HEK293 (cell line): ENCODE measurements at regions not wholly inside any gene's neighbourhood (a gene's known extent, or its start where the extent isn't known, plus 50 kb on each side); places are given as distances from the start of the nearest gene placed in this dataset.
A peak's percentile ranks its signal among the peaks of the same experiment; 100 is the strongest.

ENCODE experiments used
- CTCF ChIA-PET: fragments of 350-600 bp; formaldehyde crosslinking; extraction: SDS; loops from one replicate; lab custom pipeline; 2021; ENCODE audit warnings: antibody characterized with exemption; lab: Yijun Ruan, JAX
- POLR2A ChIA-PET: fragments of 300-600 bp; formaldehyde crosslinking; extraction: SDS; loops from one replicate; lab custom pipeline; 2020; ENCODE audit warnings: antibody characterized with exemption, inconsistent platforms; lab: Yijun Ruan, JAX
- H3K27ac ChIP-seq: fragments of 200-500 bp; sonication (Bioruptor generic); 2 replicates; pipeline ENCODE4 v1.5.1; 2014; ENCODE audit warnings: low read depth, low read length, control low read depth, inconsistent platforms; ENCODE audit errors: extremely low read depth
- H3K36me3 ChIP-seq, 2 experiments: fragments of 200-500 bp in 1 of 2; sonication (Bioruptor generic) in 1 of 2; 1 replicate in 1 of 2; 2 replicates in 1 of 2; pipeline ENCODE4 v1.5.1; 2014 to 2017; ENCODE audit warnings: inconsistent platforms in 2 of 2, low read length in 2 of 2; ENCODE audit not compliant: control insufficient read depth in 2 of 2, insufficient read depth in 1 of 2
- H3K4me1 ChIP-seq: fragments of 200-500 bp; sonication (Bioruptor generic); 2 replicates; pipeline ENCODE4 v1.5.1; 2014; ENCODE audit warnings: mild to moderate bottlenecking, low read length, inconsistent platforms; ENCODE audit not compliant: control insufficient read depth, insufficient read depth
- H3K4me3 ChIP-seq: 2 replicates; pipeline ENCODE4 v1.5.1; 2011; ENCODE audit warnings: low read depth, mild to moderate bottlenecking, control low read depth, low read length, moderate library complexity
- H3K9me3 ChIP-seq: fragments of 200-500 bp; sonication (Bioruptor generic); 2 replicates; pipeline ENCODE4 v1.5.1; 2014; ENCODE audit warnings: low read depth, low read length, inconsistent platforms; ENCODE audit not compliant: control insufficient read depth, insufficient read depth
- KLF16 ChIP-seq: fragments of 450-650 bp; formaldehyde crosslinking; IDR thresholded peaks from 2 replicates; pipeline ENCODE4 v1.5.1; 2017; ENCODE audit warnings: missing biosample characterization, missing genetic modification characterization
- KLF7 ChIP-seq: fragments of 450-650 bp; formaldehyde crosslinking; IDR thresholded peaks from 2 replicates; pipeline ENCODE4 v1.5.1; 2016; ENCODE audit warnings: missing biosample characterization, missing genetic modification characterization, borderline replicate concordance
- MEIS1 ChIP-seq: sonication (generic); formaldehyde crosslinking; IDR thresholded peaks from 2 replicates; pipeline ENCODE4 v1.8.1; 2022; ENCODE audit warnings: missing genetic modification reagents, mild to moderate bottlenecking, borderline replicate concordance
- MYNN ChIP-seq: fragments of 450-650 bp; formaldehyde crosslinking; IDR thresholded peaks from 2 replicates; pipeline ENCODE4 v1.5.1; 2016; ENCODE audit warnings: missing biosample characterization, missing genetic modification characterization, borderline replicate concordance
- PRDM10 ChIP-seq: fragments of 450-650 bp; formaldehyde crosslinking; IDR thresholded peaks from 2 replicates; pipeline ENCODE4 v1.5.1; 2016; ENCODE audit warnings: missing biosample characterization, missing genetic modification characterization
- ZBTB48 ChIP-seq: fragments of 450-650 bp; formaldehyde crosslinking; IDR thresholded peaks from 2 replicates; pipeline ENCODE4 v1.5.1; 2016; ENCODE audit warnings: missing biosample characterization, missing genetic modification characterization
- ZBTB8A ChIP-seq: fragments of 450-650 bp; formaldehyde crosslinking; IDR thresholded peaks from 2 replicates; pipeline ENCODE4 v1.5.1; 2016; ENCODE audit warnings: missing biosample characterization, missing genetic modification characterization
- ZFHX2 ChIP-seq: fragments of 450-650 bp; formaldehyde crosslinking; conservative IDR thresholded peaks from 2 replicates; pipeline ENCODE4 v1.5.1; 2016; ENCODE audit warnings: missing biosample characterization, missing genetic modification characterization
- ZNF19 ChIP-seq: fragments of 450-650 bp; formaldehyde crosslinking; IDR thresholded peaks from 2 replicates; pipeline ENCODE4; 2016; ENCODE audit warnings: missing biosample characterization, missing genetic modification characterization, low read depth
- ZNF280C ChIP-seq: fragments of 450-650 bp; formaldehyde crosslinking; IDR thresholded peaks from 2 replicates; pipeline ENCODE4 v1.5.1; 2016; ENCODE audit warnings: missing biosample characterization, missing genetic modification characterization
- ZNF324 ChIP-seq: fragments of 450-650 bp; formaldehyde crosslinking; IDR thresholded peaks from 2 replicates; pipeline ENCODE4 v1.5.1; 2016; ENCODE audit warnings: missing biosample characterization, missing genetic modification characterization
- ZNF423 ChIP-seq: fragments of 450-650 bp; formaldehyde crosslinking; IDR thresholded peaks from 2 replicates; pipeline ENCODE4 v1.5.1; 2016; ENCODE audit warnings: missing biosample characterization, missing genetic modification characterization
- ZNF518A ChIP-seq: fragments of 450-650 bp; formaldehyde crosslinking; conservative IDR thresholded peaks from 2 replicates; pipeline ENCODE4 v1.5.1; 2016; ENCODE audit warnings: low read depth, missing biosample characterization, missing genetic modification characterization
- ZNF521 ChIP-seq: fragments of 450-650 bp; formaldehyde crosslinking; IDR thresholded peaks from 2 replicates; pipeline ENCODE4 v1.5.1; 2017; ENCODE audit warnings: missing biosample characterization, mild to moderate bottlenecking, missing genetic modification characterization
- ZNF571 ChIP-seq: fragments of 450-650 bp; formaldehyde crosslinking; IDR thresholded peaks from 2 replicates; pipeline ENCODE4 v1.5.0; 2017; ENCODE audit warnings: missing biosample characterization, missing genetic modification characterization
- ZNF610 ChIP-seq: fragments of 450-650 bp; formaldehyde crosslinking; IDR thresholded peaks from 2 replicates; pipeline ENCODE4 v1.5.1; 2016; ENCODE audit warnings: missing biosample characterization, missing genetic modification characterization, borderline replicate concordance
- ZSCAN16 ChIP-seq: fragments of 450-650 bp; formaldehyde crosslinking; IDR thresholded peaks from 2 replicates; pipeline ENCODE4 v1.5.1; 2016; ENCODE audit warnings: missing biosample characterization, missing genetic modification characterization
- ZSCAN23 ChIP-seq: fragments of 450-650 bp; formaldehyde crosslinking; IDR thresholded peaks from 2 replicates; pipeline ENCODE4 v1.5.1; 2016; ENCODE audit warnings: missing biosample characterization, missing genetic modification characterization
- TF ChIP-seq, protein P1 (sequence below): fragments of 450-650 bp; formaldehyde crosslinking; IDR thresholded peaks from 2 replicates; pipeline ENCODE4 v1.5.1; 2016; ENCODE audit warnings: missing biosample characterization, missing genetic modification characterization

DNA sequence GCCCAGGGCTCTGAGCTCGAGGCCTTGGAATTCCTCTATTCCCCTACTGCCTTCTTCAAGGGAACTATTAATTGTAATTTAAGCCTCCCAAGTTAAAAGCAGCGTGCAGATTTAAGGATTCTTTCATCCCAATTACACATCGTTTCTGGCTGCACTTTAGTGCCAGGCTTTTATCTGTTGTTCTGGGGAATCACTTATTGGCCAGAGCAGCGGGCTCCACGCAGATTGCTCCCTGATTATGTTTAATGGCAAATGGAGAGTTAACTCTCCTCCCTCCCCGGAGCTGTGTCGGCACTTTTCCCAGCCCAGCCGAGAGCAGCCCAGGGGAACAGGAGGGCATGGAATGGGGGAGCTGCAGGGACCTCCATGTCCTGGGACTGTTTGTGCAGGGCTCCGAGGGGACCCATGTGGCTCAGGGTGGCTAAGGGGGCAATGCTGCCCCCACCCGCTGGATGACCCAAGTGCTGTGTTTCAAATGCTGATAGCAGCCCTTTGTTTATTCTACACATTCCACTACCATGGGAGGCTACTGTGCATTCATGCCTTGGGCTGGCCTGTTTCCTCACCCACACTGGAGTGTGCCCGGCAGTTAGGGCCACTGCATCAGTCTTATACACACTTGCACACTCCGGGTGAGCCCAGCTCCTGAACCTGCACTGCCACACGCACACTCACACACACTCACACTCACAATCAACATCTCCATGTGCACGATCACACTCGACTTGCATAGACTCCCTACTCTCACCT is 93.3 kb upstream of the POU3F1 start:
- no peaks in the 10 kb centered on the region for H3K36me3 ChIP-seq
- ChIA-PET CTCF (interaction anchor here (0.5 to 2.6 kb wide), 4 partner anchors 11 to 695 kb away, joined by 3 to 13 read pairs (median 3); no protein-coding TSS in a partner anchor), POLR2A (interaction anchor here (1.8 kb wide), 1 partner anchor 17 kb away, joined by 4 read pairs; no protein-coding TSS in a partner anchor)
- no peaks in the 10 kb centered on the region for H3K4me1 ChIP-seq
- peak; percentile 71; the same call in 1 of the 2 replicates for TF ChIP-seq MYNN (tag by site-specific recombination)
- TF ChIP-seq KLF7: no peak
- TF ChIP-seq, protein P1, sequence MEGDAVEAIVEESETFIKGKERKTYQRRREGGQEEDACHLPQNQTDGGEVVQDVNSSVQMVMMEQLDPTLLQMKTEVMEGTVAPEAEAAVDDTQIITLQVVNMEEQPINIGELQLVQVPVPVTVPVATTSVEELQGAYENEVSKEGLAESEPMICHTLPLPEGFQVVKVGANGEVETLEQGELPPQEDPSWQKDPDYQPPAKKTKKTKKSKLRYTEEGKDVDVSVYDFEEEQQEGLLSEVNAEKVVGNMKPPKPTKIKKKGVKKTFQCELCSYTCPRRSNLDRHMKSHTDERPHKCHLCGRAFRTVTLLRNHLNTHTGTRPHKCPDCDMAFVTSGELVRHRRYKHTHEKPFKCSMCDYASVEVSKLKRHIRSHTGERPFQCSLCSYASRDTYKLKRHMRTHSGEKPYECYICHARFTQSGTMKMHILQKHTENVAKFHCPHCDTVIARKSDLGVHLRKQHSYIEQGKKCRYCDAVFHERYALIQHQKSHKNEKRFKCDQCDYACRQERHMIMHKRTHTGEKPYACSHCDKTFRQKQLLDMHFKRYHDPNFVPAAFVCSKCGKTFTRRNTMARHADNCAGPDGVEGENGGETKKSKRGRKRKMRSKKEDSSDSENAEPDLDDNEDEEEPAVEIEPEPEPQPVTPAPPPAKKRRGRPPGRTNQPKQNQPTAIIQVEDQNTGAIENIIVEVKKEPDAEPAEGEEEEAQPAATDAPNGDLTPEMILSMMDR (tag by site-specific recombination): peak; percentile 21; the same call in 1 of the 2 replicates
- TF ChIP-seq PRDM10 (tag by site-specific recombination): peak; percentile 30; the same call in 1 of the 2 replicates
- no peak for TF ChIP-seq ZNF280C (tag by site-specific recombination)
- TF ChIP-seq KLF16 (tag by site-specific recombination): no peak
- no peak for TF ChIP-seq ZNF19 (tag by site-specific recombination)
- TF ChIP-seq ZNF521 (tag by site-specific recombination): no peak
- TF ChIP-seq ZFHX2 (tag by site-specific recombination): 0 out of 2 replicates have a peak, but pooled peaks have one; percentile 7
- no peak for TF ChIP-seq ZNF610 (tag by site-specific recombination)
- H3K27ac ChIP-seq: no peak overlapping the region
- no peak overlapping the region for H3K4me3 ChIP-seq
- no peaks in the 10 kb centered on the region for H3K9me3 ChIP-seq

GRCh38 chr1:38138498-38139233 is 92.1 kb upstream of the POU3F1 start:
- ChIA-PET CTCF (interaction anchor here (0.6 to 2.6 kb wide), 7 partner anchors 9 to 364 kb away, joined by 3 to 13 read pairs (median 3); no protein-coding TSS in a partner anchor), POLR2A (interaction anchor here (0.7 to 1.8 kb wide), 2 partner anchors 15 to 92 kb away, joined by 4 read pairs; partner anchors contain the start of gene POU3F1)
- Histone ChIP-seq H3K4me1 (no peaks in the 10 kb centered on the region), H3K4me3 (no peak overlapping the region), H3K9me3 (no peaks in the 10 kb centered on the region), H3K36me3 (no peaks in the 10 kb centered on the region), H3K27ac (no peak overlapping the region)
- TF ChIP-seq ZBTB48 (tag by site-specific recombination) (no peak), ZSCAN23 (tag by site-specific recombination) (no peak), ZNF571 (tag by site-specific recombination) (no peak), ZBTB8A (tag by site-specific recombination) (no peak), ZNF423 (tag by site-specific recombination) (no peak), ZNF518A (tag by site-specific recombination) (0 out of 2 replicates have a peak, but pooled peaks have one; percentile 13), ZSCAN16 (tag by site-specific recombination) (no peak), ZNF324 (0 out of 2 replicates have a peak, but pooled peaks have one; percentile 37), MEIS1 (no peak)
